ENCODE measurements at regions not wholly inside any gene's neighbourhood (a gene's known extent, or its start where the extent isn't known, plus 50 kb on each side); places are given as distances from the start of the nearest gene placed in this dataset.

DNA sequence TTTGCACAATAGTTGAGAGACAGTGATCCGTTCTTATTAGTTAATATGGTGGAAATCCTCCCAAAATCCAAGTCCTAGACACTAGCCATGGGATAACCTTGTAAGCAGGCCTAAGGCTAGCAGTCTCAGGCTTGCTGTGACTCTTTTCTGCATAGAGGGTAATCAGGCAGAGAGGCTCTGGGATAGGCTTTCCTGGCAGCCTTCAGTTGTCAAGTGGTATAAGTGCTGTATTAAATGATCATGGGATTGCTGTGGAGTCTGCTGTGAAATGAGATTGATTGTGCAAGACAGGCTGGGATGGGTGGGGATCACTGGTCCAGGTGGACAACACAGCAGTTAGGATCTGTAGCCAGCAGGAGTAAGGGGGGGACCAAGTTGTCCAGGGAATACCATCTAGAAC, 416.4 kb downstream of the TLE4 start:
- ATAC-seq: no peak
- Histone ChIP-seq H3K9me3 (replicated peaks; ENCODE audit: control insufficient read depth, insufficient read depth, low read depth, low read length) (no peaks in the 10 kb centered on the region), H4K20me1 (replicated peaks; ENCODE audit: control insufficient read depth, insufficient read depth, low read length) (no peaks in the 10 kb centered on the region), H3K9ac (ENCODE audit: insufficient read depth in 1 of 2, low read depth in 2 of 2, low read length in 2 of 2) (no peak overlapping the region), H3K4me1 (replicated peaks in 1 of 2; ENCODE audit: control insufficient read depth in 2 of 2, insufficient read depth in 2 of 2, low read length in 2 of 2) (no peaks in the 10 kb centered on the region), H3K9me1 (ENCODE audit: control insufficient read depth, insufficient read depth, low read length) (no peaks in the 10 kb centered on the region), H3K27ac (ENCODE audit: extremely low read depth, low read depth, low read length) (no peak overlapping the region), H3K36me3 (ENCODE audit: control insufficient read depth, insufficient read depth, low read length) (no peaks in the 10 kb centered on the region), H3K79me2 (ENCODE audit: control insufficient read depth, insufficient read depth, low read length) (no peaks in the 10 kb centered on the region), H2AFZ (ENCODE audit: low read depth, low read length) (no peak overlapping the region), H3K27me3 (ENCODE audit: control insufficient read depth in 2 of 2, insufficient read depth in 2 of 2, low read length in 2 of 2) (no peaks in the 10 kb centered on the region), H3K4me2 (ENCODE audit: insufficient read depth, low read length) (no peak overlapping the region), H3K4me3 (no peak overlapping the region)
- no CpG with 5 or more reads among the region's 1 CpG for WGBS (ENCODE audit: insufficient coverage, low coverage, missing lambda C conversion rate)
- ChIA-PET POLR2A (no interaction called here), CTCF (ENCODE audit: low intra/inter-chr PET ratio) (no interaction called here)
- intact Hi-C loops (cut with micrococcal nuclease): no loop called here
- no peak for TF ChIP-seq STAT5A (IDR thresholded peaks at IDR 0.05; ENCODE audit: borderline replicate concordance, low read length)
- TF ChIP-seq HMG20B (CRISPR knock-in tag; IDR thresholded peaks at IDR 0.05): no peak
- no peak for TF ChIP-seq MCM3 (IDR thresholded peaks at IDR 0.05)
- TF ChIP-seq PHF20 (IDR thresholded peaks at IDR 0.05; ENCODE audit: partially characterized antibody): no peak
- TF ChIP-seq ZNF347 (CRISPR knock-in tag; IDR thresholded peaks at IDR 0.05; ENCODE audit: low read depth): no peak
- BruUV-seq (replicated peaks): no TSS peak
- no peak for FAIRE-seq
- no peak for DNase-seq (ENCODE audit: extremely low read depth in 1 of 4, low spot score in 3 of 4)
- in situ Hi-C loops (cut with MboI): no loop called here

DNA sequence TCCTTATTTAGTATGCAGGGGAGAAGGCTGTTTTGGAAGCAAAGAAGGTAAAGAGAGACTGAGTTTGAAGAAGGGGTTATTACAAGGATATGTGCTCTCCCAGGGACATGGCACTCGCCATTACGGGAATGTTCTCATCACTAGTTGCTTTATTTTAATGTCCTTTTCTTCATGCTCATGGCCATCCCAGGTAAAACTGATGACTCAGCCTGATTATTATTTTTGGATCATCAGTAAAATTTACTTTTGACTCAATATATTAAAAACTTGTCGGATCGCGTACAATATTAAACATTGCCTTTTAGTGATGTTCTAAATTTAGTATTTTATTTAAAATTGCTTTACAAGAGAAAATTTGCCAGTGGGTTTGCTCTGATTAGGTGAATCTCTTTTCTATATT, 414.7 kb downstream of the TLE4 start:
- WGBS (ENCODE audit: insufficient coverage, low coverage, missing lambda C conversion rate): 5% methylated on average over 5 of the region's 5 CpGs
- H3K27ac ChIP-seq (ENCODE audit: extremely low read depth, low read depth, low read length): no peak overlapping the region
- no peaks in the 10 kb centered on the region for H3K36me3 ChIP-seq (ENCODE audit: control insufficient read depth, insufficient read depth, low read length)
- intact Hi-C loops (cut with micrococcal nuclease): no loop called here
- H3K9ac ChIP-seq (ENCODE audit: insufficient read depth in 1 of 2, low read depth in 2 of 2, low read length in 2 of 2): no peak overlapping the region
- DNase-seq (ENCODE audit: extremely low read depth in 1 of 4, low spot score in 3 of 4) (no peak), ATAC-seq (no peak), FAIRE-seq (no peak)
- H3K79me2 ChIP-seq (ENCODE audit: control insufficient read depth, insufficient read depth, low read length): no peaks in the 10 kb centered on the region
- H3K4me3 ChIP-seq: no peak overlapping the region
- no peaks in the 10 kb centered on the region for H3K9me1 ChIP-seq (ENCODE audit: control insufficient read depth, insufficient read depth, low read length)
- H3K9me3 ChIP-seq (replicated peaks; ENCODE audit: control insufficient read depth, insufficient read depth, low read depth, low read length): no peaks in the 10 kb centered on the region
- BruUV-seq (replicated peaks): no TSS peak
- ChIA-PET POLR2A (no interaction called here), CTCF (ENCODE audit: low intra/inter-chr PET ratio) (no interaction called here)
- no peak overlapping the region for H3K4me2 ChIP-seq (ENCODE audit: insufficient read depth, low read length)
- no peak overlapping the region for H2AFZ ChIP-seq (ENCODE audit: low read depth, low read length)
- in situ Hi-C loops (cut with MboI): no loop called here
- no peaks in the 10 kb centered on the region for H4K20me1 ChIP-seq (replicated peaks; ENCODE audit: control insufficient read depth, insufficient read depth, low read length)
- no peaks in the 10 kb centered on the region for H3K27me3 ChIP-seq (ENCODE audit: control insufficient read depth in 2 of 2, insufficient read depth in 2 of 2, low read length in 2 of 2)
- no peaks in the 10 kb centered on the region for H3K4me1 ChIP-seq (replicated peaks in 1 of 2; ENCODE audit: control insufficient read depth in 2 of 2, insufficient read depth in 2 of 2, low read length in 2 of 2)
- TF ChIP-seq ZNF316 (IDR thresholded peaks at IDR 0.05) (peak; percentile 19; the same call in 1 of the 2 replicates), MAFF (IDR thresholded peaks at IDR 0.05; ENCODE audit: low read length) (0 out of 2 replicates have a peak, but pooled peaks have one; percentile 15), CHCHD3 (CRISPR knock-in tag; IDR thresholded peaks at IDR 0.05) (no peak), ZNF175 (CRISPR knock-in tag; IDR thresholded peaks at IDR 0.05; ENCODE audit: low read depth) (no peak), MAFG (tag; conservative IDR thresholded peaks at IDR 0.05) (0 out of 2 replicates have a peak, but pooled peaks have one; percentile 11)
